NCI-H146 treated with DMSO at 0.1 percent for 48 hours (cell line): ENCODE measurements at regions not wholly inside any gene's neighbourhood (a gene's known extent, or its start where the extent isn't known, plus 50 kb on each side); places are given as distances from the start of the nearest gene placed in this dataset.

ENCODE experiments used
- DNase-seq: peaks from one replicate; lab custom pipeline; 2025; ENCODE audit not compliant: unreplicated experiment; lab: John Stamatoyannopoulos, UW

DNA sequence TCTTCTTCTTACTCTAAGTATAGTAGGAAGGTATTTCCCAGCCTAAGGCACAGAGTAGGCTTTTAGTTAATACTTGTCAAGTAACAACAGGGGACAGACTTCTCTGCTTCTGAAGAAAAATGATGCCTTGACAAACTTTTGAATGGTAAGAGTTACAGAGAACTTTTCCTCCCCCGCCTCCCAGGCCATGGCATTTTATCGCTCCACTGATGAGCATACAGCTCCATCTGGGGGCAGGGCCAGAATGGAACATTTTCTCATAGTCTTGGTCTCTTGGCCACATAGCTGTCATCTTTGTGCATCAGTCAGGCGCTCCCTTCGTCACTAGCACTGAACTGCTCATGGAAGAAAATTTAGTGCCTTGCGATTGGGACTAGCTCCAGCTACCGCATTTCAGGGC is 1066.8 kb upstream of the CITED2 start:
- no peak for DNase-seq

DNA sequence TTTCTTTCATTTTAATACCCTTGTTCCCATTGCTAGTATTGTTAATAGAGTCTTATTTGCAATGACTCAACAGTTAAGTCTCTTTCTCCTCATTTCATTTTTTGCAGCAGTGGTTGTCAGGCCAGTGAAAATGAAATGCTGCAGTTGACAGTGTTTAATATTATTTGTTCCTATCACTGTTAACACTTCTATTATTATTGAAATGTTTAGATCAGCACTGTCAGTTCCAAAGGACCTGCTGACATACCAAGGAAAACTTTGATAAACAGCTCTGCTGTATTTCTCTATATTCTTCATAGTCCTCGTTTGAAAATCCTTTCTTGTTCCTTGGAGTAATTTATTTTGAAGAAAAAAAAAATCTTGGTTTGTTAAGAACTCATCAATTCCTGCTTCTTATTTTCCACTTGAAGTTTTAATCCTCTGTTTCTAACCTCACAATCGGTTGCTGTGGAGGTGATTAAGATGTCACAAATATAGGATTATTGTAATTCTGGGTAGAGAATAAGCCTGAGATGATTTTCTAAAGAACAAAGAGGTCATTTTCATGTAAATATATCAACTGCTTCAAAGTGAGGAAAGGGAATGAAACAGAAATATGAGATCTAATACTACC is 1065.9 kb upstream of the CITED2 start:
- DNase-seq: no peak

DNA sequence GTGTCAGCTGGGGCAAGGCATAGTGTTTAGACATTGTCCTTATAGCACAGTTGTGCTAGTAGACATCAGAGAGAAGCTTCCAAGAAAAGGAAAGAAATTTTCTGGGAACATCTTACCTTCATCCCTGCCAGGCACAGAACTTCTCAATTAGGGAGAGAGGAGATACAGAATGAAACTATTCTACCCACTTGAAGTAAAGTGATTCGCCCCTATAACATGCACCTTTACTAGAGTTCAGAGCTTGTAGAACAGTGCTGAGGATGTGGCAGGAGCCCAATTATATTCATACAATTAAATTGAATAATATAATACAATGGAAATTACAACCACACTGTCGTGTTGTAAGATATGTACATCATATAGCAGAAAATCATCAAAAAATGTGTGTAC is 1063.9 kb upstream of the CITED2 start:
- DNase-seq: no peak

DNA sequence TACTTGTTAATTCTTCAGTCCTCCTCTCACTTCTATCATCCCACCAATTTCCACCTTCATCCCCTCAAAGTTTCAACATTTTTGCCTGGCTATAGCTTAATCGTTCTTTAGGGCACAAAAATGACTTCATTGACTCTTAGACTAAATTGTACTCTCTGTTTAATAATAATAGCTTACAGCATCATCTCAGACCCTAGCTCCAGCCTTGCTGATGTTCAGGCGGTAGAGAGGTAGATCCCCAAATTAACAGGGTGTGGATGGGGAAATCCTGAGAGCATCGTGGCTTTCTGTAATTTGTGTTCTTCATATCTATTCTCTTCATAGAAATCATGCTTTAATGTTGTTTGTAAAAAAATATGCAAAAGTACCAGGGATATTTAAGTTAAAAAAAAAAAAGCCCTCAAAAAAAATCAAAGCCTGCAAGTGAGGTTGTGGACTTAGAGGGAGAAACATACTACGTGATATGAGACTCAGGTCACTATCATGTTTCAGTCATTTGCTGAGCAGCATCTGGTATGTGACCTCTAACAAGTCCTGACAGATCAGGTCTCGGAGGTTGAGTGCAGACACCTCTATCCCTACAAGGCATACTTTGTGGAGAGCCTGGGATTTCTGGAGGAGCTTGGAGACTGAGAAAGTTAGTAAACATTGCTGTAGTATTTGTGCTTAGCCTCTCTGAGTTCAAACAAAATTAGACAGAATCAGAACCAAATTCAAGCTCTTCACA is 1063.3 kb upstream of the CITED2 start:
- no peak for DNase-seq

DNA sequence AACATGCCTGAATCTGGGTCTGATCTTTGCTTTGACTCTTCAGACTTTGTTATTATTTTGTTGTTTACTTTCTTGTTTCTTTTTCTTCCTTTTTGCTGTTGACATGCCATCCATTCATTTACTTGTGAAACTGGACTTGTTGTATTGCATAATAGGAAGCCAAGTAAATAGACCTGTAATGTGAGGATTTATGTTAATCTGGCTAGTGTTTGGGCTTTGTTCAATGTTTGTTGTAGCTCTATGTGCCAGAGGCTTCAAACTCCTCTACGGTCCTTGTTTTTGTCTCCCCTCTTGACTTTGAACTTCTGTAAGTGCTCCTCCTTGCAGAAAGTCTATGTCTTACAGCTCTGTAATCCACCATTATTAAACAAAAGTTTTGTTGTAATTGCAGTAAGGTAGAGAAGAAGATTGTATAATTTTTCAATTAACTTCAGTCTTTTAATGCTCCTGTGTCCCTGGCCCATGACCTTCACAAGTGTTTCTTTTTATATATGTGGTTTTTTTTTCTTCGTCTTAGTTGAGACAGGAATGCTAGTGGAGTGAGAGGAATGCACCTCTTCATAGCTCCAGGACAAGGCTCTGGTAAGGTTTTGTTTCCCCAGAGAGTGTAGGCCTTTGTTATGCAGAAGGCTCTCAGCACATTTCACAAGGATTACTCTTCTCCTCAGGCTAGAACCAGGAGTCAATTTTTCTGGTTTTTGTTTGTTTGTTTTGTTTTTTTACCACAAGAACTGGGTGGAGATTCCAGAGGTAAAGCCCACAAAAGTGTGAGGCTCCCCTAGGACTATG is 1061.8 kb upstream of the CITED2 start:
- DNase-seq: no peak

DNA sequence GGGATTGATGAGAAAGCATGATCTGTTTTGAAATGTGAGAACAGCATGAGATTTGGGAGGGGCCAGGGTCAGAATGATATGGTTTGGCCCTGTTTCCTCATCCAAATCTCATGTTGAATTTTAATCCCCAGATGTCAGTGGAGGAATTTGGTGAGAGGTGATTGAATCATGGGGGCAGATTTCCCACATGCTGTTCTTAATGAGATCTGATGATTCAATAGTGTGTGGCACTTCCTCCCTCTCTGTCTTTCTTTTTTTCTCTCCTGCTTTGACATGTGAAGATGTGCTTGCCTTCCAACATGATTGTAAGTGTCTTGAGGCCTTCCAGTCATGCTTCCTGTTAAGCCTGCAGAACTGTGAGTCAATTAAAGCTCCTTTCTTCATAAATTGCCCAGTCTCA is 1060.3 kb upstream of the CITED2 start:
- no peak for DNase-seq

DNA sequence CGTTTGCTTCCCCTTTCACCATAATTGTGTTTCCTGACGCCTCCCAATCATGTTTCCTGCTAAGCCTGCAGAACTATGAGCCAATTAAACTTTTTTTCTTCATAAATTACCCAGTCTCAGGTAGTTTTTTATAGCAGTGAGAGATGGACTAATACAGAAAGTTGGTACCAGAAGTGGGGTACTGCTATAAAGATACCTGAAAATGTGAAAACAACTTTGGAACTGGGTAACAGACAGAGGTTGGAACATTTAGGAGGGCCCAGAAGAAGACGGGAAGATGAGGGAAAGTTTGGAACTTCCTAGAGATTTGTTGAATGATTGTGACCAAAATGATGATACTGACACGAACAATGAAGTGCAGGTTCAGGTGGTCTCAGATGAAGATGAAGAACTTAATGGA is 1058.6 kb upstream of the CITED2 start:
- no peak for DNase-seq

DNA sequence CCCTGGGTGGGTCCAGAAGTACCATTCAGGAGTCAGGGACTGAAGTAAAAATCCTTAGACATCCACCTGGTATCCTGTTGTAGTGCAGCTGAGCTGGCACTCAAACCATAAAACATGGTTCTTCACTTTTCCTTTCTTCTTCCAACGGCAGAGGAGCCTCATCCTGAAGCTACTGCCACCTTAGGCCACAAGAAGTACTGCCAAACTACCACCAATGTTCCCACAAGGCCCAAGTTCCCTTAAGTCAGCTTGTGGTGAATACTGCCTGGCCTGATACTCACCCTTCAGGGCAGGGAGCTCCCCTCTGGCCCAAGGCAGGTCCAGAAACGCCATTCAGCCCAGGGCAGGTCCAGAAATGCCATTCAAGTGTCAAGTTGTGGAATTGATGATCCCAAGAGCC is 1053.4 kb upstream of the CITED2 start:
- no peak for DNase-seq

DNA sequence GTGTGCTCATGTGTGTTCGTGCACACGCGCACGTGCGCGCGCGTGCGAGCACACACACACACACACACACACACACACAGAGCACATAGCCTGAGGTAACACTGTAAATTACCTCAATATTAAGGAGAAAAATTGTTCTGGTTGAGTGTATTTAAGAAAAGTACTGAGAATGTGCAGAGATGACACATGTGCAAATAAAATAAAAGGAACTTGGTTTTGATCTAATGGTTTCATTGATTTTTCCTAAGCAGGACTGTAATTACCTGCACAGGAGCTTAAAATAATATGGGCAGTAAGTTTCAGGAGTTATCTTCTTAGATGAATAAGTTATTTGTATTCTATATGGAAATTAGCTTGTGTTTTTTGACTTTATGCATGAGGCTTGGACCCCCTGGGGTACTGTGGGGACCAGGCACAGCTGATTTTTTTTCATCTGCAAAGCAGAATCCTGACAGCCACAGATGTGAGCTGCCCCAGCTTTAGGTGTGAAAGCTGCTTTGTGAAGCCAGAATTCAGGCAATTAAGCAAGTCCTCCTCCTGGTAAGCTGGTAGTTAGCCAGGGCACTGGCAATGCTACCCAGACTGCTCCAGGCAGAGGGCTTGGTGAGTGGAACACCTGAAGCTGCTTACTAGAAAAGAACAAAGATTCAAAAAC is 1040.6 kb upstream of the CITED2 start:
- peak; percentile 45 for DNase-seq

DNA sequence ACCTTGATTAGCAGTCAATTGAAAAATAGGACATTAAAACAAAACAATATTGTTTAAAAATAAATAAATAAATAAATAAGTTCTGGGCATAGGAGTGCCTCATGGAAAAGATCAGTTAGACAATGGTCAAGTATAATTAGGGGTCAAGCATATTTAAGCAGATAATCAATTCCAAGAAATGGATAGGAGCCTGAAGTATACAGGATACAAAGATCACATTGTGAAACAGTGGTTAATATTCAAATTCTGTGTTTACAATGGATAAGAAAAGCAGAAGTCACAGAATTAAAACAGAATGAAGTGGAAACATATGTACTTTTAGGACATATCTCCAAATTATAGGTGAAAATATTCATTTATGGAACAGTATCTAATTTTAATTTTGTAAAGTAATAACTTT is 1028.6 kb upstream of the CITED2 start:
- DNase-seq: no peak

DNA sequence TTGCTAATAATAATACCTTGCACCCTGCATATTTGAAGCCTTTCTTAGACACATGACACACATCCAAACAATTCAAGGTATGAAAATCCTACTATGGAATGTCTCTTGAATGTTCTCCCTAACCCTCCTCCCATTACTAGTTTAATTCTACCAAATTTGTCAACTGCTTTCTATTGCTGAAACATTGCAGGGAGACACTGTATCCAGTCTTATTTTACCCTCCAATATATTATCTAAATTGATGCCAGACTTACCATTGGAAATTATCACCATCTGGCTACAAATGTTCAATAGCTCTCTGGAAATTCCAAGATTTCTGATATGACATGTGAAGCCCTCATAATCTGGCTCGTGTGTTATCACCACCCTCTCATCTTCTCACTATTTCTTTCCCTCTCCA is 1027.3 kb upstream of the CITED2 start:
- DNase-seq: no peak

DNA sequence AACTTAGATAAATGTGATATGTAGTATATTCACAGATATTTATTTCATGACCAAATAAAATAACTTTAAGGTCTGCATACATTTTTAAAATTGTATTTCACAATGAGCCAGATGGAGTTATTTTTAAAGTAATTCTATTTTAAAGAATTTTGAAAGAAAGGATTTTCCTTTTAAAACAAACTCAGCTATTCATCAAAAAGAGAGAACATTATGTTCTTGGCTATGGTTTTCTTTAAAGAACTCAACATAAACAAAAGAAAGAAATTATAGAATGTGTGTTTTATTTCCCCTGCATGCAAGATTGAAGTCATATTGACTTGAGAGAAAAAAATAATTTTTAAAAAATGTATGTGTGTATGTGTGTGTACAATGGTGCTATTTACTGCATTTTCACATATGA is 1023.6 kb upstream of the CITED2 start:
- no peak for DNase-seq

DNA sequence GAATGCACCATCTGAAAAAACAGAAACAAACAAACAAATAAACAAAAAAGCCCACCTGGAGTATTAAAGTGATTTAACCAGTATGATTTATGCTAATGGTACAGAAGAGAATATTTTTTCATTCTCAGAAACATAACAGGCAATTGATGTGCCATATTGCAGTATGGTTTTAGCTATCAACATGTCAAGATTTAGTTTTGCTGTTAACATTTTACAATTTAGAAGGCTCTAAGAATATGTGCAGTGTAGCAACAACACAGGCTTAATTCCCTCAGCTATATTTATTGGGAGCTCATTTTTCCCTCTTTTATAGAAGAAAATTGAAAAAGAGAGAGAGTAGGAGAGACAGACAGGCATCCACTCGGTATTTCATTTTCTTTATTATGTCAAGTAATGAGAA is 1022.7 kb upstream of the CITED2 start:
- DNase-seq: no peak

DNA sequence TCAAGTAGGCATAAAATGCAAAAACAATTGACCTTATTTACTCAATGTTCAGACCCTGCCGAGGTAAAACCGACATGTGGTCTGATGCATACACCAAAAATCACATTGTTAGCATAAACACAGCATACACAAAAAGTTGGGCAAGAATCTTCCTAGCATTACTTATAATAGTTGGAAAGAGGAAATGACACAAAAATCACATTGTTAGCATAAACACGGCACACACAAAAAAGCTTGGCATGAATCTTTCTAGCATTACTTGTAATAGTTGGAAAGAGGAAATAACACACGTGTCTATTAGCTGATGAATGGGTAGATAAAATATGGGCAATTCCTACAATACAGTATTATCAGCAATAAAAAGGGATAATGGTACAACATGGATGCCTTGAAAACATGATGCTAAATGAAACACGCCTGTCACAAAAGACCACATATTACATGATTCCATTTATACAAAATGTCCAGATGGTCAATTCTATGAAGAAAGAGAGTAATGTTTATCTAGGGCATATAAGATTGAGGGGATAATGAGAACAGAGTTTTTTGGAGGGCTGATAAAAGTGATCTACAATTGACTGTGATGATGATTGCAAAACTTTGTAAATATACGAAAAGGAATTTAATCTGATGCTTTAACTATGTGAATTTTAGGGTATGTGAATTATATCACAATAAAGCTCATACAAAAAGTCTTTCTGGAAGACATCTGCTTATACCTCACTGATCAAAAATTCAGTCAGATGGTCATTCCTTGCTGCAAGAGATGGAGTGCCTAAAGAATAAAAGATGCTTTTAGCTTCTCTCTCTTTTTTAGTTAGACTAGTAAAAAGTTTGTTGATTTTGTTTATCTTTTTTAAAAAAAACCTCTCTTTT is 1019.5 kb upstream of the CITED2 start:
- no peak for DNase-seq

DNA sequence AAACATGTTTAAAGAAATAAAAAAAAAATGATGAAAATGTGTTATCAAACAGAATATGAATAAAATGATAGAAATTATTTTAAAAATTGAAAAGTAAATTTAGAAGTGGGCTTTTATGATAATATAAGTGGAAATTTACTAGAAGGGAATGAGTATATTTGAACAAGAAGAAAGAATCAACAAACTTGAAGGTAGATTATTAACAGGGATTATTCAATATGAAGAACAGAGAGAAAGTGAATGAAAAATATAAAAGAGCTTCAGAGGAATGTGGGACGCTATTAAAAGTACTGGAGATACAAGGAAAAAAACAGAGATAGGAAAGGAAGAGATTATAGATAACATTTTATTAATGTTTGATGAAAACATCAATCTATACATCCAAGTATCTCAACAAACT is 1014.4 kb upstream of the CITED2 start:
- DNase-seq: no peak

DNA sequence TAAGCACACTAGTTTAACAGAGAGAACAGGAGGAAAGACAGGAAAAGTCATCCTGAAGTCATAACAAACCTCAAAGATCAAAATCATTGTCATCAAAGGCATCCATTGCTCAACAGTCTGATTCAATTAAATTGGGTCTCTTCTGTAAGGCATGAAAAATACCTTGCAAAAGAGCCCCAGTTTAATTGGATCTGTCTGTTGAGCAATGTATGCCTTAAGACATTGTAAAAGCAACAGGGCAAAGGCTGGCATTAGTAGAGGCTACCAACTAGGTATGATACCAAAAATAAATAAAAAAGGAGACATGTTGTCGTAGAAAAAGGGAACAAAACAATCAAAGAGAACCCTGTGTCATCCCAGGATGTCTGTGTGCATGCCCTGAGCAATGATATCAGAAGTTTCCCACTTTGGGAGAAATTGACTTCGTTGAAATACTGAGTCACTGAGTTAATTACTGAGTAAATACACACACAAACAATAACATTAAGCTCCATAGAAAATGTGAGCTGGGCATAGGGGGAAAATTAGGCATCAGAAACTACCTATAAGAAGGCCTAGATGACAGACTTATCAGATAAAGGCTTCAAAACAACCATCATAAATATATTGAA is 1013.8 kb upstream of the CITED2 start:
- DNase-seq: no peak

DNA sequence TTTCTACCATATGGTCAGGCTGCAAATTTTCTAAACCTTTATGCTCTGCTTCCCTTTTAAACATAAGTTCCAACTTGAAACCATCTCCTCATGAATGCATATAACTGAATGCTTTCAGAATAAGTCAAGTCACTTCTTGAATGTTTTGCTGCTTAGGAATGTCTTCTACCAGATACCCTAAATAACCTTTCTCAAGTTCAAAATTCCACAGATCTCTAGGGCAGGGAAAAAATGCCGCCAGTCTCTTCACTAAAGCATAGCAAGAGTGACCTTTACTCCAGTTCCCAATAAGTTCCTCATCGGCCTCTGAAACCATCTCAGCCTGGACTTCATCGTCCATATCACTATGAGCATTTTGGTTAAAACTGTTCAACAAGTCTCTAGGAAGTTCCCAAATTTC is 1011.2 kb upstream of the CITED2 start:
- DNase-seq: no peak

DNA sequence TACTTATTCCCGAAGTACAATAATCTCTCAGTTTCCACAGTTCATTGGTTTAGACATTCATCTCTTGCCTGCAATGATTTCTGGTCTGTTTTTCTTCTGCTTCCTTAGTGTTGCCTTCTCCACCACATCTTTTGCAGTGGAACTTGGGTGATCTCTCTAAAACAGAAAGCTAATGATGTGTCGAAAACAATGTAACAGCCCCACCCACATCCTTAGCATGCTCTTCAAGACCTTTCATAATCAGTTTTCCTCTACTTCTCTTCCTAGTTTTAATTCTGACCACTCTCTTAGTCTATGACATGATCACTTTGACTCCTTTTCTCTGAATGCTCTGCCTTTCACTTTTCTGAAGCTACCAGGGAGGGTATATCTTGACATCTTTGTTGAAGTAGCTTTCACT is 1007.9 kb upstream of the CITED2 start:
- no peak for DNase-seq

DNA sequence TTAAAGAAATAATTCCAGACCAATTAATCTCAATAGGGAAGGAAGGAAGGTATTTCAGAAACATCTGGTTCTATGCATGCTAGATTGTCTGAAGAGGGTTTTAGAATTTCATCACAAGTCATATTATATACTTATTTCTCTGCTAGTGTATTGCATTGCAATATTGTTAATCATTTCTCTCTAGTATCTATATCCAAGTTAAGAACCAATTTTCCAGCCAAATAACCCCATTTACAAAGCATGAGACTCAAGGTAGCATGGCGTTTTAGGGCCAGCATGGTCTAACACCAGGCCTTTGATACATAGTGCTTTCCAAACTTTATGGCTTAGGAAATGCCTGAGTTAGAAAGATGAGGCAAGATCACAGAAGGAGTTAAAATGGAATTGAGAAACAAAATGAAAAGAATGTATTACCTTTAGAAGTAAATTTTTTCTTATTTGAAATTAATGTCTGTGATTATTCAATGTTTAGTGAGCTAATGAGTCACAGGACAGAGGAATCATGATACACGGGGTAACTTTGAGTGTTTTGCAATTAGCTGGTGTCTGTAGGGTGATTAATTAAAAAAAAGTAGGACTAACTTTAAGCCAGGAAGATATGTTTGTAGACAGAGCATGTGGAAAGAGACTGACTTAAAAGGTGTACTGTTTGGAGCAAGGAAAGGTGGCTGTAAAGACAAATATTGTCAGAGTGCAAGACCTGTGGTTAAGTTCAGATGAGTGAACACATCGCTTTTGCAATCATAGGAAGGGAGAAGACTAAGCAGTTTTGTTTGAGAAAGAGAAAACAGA is 1006.2 kb upstream of the CITED2 start:
- no peak for DNase-seq

DNA sequence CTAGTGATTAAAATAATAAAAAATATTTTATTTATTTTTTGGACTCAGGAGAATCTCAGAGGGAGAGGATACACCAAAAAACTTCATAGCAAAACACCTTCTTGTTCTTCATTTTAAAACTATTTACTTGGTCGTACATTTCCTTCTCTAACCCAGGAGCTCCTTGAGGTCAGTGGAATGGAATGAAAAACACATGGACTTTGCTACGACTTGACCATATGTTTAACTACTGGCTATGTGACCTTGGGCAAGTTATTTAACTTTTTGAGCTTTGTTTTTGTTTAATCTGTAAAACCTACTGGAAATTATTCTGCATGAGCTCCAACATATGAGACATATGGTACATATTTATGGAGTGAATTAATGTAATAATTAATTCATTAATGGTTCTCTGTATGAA is 1005.5 kb upstream of the CITED2 start:
- no peak for DNase-seq
